GM12872 (cell line): ENCODE measurements at regions not wholly inside any gene's neighbourhood (a gene's known extent, or its start where the extent isn't known, plus 50 kb on each side); places are given as distances from the start of the nearest gene placed in this dataset.

Experiments used
- CTCF ChIP-seq: IDR thresholded peaks from 3 replicates; pipeline ENCODE4 v1.5.1; 2011; ENCODE audit warnings: low read depth, mild to moderate bottlenecking, low read length, moderate library complexity; ENCODE audit not compliant: insufficient read depth

- TF ChIP-seq CTCF: no peak
Measured at GRCh38 chr7:41568135-41568534, 134.8 kb downstream of the INHBA start.

GRCh38 chr7:41567731-41568114 lies 135.2 kb downstream of the INHBA start:
- TF ChIP-seq CTCF: no peak

- no peak for TF ChIP-seq CTCF
Measured at GRCh38 chr7:41567031-41567730, 135.7 kb downstream of the INHBA start.

- no peak for TF ChIP-seq CTCF
Measured at GRCh38 chr7:41566581-41566980, 136.3 kb downstream of the INHBA start.

- no peak for TF ChIP-seq CTCF
Measured at GRCh38 chr7:41565655-41566054, 137.2 kb downstream of the INHBA start.

DNA sequence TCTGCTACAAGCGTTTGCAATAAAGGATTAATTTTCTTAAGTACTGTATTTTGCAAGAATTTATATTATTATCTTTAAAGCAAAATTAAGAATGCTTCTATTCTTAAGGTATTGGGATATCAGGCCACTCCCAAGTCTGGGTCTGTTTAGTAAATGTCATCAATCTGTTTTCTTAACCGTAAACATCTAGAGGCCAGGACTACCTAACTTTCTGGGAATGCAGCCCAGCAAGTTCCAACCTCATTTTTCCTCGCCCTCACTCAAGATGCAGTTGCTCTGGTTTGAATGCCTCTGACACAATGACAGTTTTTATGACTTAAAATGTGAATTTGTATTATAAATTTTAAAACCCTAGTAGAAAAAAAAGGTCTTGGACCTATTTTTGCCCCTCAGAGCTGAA lies 143.5 kb downstream of the INHBA start:
- TF ChIP-seq CTCF: no peak

DNA sequence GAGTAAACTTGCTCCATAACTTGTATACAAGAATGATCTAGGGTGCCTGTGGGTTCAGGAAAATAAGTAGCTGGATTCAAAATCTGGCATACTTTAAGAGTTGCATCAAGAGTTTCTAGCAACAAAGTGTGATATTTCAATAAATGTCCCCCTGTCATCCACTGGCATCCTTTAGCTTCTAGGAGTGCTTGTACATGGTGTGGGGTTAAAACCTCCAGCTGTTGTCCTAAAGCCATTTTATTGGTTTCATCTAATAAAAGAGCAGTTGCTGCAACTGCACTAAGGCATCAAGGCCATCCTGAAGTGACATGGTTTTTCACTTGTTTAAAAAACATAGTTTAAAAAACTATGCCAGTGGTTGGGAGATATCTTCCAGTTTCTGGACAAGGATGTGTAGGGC lies 148.4 kb downstream of the INHBA start:
- no peak for TF ChIP-seq CTCF

GRCh38 chr7:41544241-41544640 lies 158.6 kb downstream of the INHBA start:
- no peak for TF ChIP-seq CTCF
